Glutamatergic neuron (in vitro differentiated cells): ENCODE measurements at regions not wholly inside any gene's neighbourhood (a gene's known extent, or its start where the extent isn't known, plus 50 kb on each side); places are given as distances from the start of the nearest gene placed in this dataset.

Experiments
- DNase-seq: peaks from one replicate; pipeline ENCODE4 v3.0.0; 2022
- H3K27ac Mint-ChIP-seq: one replicate; pipeline ENCODE4 v1.8.0; 2020; ENCODE audit warnings: mild to moderate bottlenecking, mixed read lengths, inconsistent platforms; ENCODE audit not compliant: unreplicated experiment
- H3K27me3 Mint-ChIP-seq: one replicate; pipeline ENCODE4 v1.8.0; 2020; ENCODE audit warnings: mild to moderate bottlenecking, moderate library complexity, mixed read lengths, inconsistent platforms; ENCODE audit not compliant: unreplicated experiment
- H3K36me3 Mint-ChIP-seq: one replicate; pipeline ENCODE4 v1.8.0; 2020; ENCODE audit warnings: mild to moderate bottlenecking, mixed read lengths, inconsistent platforms; ENCODE audit not compliant: unreplicated experiment
- H3K4me1 Mint-ChIP-seq: one replicate; pipeline ENCODE4 v1.8.0; 2020; ENCODE audit warnings: mild to moderate bottlenecking, low read depth, mixed read lengths, inconsistent platforms; ENCODE audit not compliant: unreplicated experiment
- H3K4me3 Mint-ChIP-seq: one replicate; pipeline ENCODE4 v1.8.0; 2020; ENCODE audit warnings: mild to moderate bottlenecking, mixed read lengths, inconsistent platforms; ENCODE audit not compliant: unreplicated experiment
- H3K9me3 Mint-ChIP-seq: one replicate; pipeline ENCODE4 v1.8.0; 2020; ENCODE audit warnings: mild to moderate bottlenecking, moderate library complexity, mixed read lengths, inconsistent platforms; ENCODE audit not compliant: unreplicated experiment
- CTCF ChIP-seq: fragments of 200-600 bp; sonication (generic); IDR thresholded peaks from one replicate; pipeline ENCODE4 v1.5.0; 2021; ENCODE audit not compliant: partially characterized antibody, unreplicated experiment

DNA sequence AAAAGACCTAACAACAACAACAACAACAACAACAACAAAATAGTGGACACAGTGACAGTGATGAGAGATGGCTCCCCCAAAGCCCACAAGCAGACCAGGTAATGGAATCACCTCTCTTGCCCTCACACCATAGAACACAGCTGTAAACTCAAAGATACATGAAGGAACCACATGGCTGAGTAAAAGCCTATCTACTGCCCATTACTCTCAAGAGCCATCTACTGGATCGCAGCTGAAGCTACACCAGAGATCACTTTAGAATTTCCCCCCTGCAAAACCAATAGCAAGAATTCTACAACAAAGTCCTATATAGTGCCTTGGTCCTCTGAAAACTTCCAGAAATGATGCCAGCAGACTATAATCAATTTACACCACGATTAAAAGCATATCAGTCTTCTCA, 1537.6 kb upstream of the CDH9 start:
- Mint-ChIP-seq H3K4me1 (no peaks in the 10 kb centered on the region), H3K27ac (no peak overlapping the region), H3K36me3 (no peaks in the 10 kb centered on the region), H3K9me3 (no peaks in the 10 kb centered on the region), H3K27me3 (no peaks in the 10 kb centered on the region), H3K4me3 (no peak overlapping the region)
- TF ChIP-seq CTCF: peak; percentile 15
- no peak for DNase-seq

DNA sequence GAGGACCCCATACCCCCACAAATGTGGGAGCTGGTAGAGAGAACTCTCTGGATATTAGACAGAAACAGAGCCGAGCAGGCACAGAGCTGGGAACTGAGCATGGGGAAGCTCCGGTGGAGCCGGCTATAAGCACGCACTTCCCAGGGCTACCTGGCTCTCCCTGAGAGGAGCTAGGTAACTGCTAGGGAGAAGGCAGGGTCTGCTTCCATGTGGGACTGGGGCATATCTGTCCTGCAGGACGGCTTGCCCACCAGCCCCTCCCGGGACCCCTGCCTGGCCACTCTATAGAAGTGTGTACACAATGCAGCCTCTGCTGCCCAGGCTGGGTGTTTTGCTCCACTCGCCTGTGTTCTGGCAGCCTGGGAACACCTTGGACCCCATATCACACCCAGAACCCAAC, 1537.0 kb upstream of the CDH9 start:
- Mint-ChIP-seq H3K27ac (no peak overlapping the region), H3K36me3 (no peaks in the 10 kb centered on the region), H3K27me3 (no peaks in the 10 kb centered on the region), H3K9me3 (no peaks in the 10 kb centered on the region), H3K4me3 (no peak overlapping the region), H3K4me1 (no peaks in the 10 kb centered on the region)
- TF ChIP-seq CTCF: no peak
- DNase-seq: no peak

DNA sequence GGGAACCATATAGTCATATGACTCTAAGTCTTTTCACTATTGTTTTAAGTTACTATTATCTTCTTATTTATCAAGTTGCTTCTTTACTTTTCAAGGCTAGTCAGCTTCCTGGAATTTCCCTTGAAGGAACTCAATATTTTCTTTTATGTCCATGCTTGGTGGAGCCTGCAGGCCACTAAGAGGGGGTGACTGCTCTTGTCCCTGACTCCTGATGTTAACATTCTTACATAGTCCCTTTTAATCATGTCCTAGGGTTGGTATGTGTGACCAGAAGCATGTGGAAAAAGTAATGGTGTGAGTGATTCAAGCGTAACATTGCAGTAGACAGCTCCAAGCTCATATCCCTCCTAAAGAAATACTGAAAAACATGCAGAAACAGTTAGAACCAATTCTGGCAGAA, 1536.2 kb upstream of the CDH9 start:
- TF ChIP-seq CTCF: no peak
- Mint-ChIP-seq H3K27ac (no peak overlapping the region), H3K4me3 (no peak overlapping the region), H3K27me3 (no peaks in the 10 kb centered on the region), H3K9me3 (no peaks in the 10 kb centered on the region), H3K36me3 (no peaks in the 10 kb centered on the region), H3K4me1 (no peaks in the 10 kb centered on the region)
- no peak for DNase-seq

GRCh38 chr5:28567048-28567447, 1528.7 kb upstream of the CDH9 start:
- no peaks in the 10 kb centered on the region for H3K27me3 Mint-ChIP-seq
- no peak for DNase-seq
- no peaks in the 10 kb centered on the region for H3K36me3 Mint-ChIP-seq
- H3K9me3 Mint-ChIP-seq: no peaks in the 10 kb centered on the region
- H3K27ac Mint-ChIP-seq: no peak overlapping the region
- H3K4me3 Mint-ChIP-seq: no peak overlapping the region
- H3K4me1 Mint-ChIP-seq: no peaks in the 10 kb centered on the region
- no peak for TF ChIP-seq CTCF

- Mint-ChIP-seq H3K36me3 (no peaks in the 10 kb centered on the region), H3K27me3 (no peaks in the 10 kb centered on the region), H3K27ac (no peak overlapping the region), H3K4me3 (no peak overlapping the region), H3K9me3 (peaks cover 2% of the 10 kb centered on the region), H3K4me1 (no peaks in the 10 kb centered on the region)
- TF ChIP-seq CTCF: no peak
- DNase-seq: no peak
Observed at GRCh38 chr5:28561522-28561921, 1523.1 kb upstream of the CDH9 start.
